Stromal cell of bone marrow (primary cell): ENCODE measurements at regions not wholly inside any gene's neighbourhood (a gene's known extent, or its start where the extent isn't known, plus 50 kb on each side); places are given as distances from the start of the nearest gene placed in this dataset.
"Not testable (repeated sequence)": the region's sequence is repeated elsewhere in the genome, so short reads cannot be mapped to it uniquely, and the experiment has no call there.

Source experiments
- DNase-seq: peaks from one replicate; pipeline ENCODE4 v3.0.0-alpha.2; 2012; ENCODE audit warnings: low read depth

- no peak for DNase-seq
Measured at GRCh38 chr17:59494757-59495368, 70.5 kb upstream of the DHX40 start.

- no peak for DNase-seq
Measured at GRCh38 chr17:59496178-59496577, 69.2 kb upstream of the DHX40 start.

DNA sequence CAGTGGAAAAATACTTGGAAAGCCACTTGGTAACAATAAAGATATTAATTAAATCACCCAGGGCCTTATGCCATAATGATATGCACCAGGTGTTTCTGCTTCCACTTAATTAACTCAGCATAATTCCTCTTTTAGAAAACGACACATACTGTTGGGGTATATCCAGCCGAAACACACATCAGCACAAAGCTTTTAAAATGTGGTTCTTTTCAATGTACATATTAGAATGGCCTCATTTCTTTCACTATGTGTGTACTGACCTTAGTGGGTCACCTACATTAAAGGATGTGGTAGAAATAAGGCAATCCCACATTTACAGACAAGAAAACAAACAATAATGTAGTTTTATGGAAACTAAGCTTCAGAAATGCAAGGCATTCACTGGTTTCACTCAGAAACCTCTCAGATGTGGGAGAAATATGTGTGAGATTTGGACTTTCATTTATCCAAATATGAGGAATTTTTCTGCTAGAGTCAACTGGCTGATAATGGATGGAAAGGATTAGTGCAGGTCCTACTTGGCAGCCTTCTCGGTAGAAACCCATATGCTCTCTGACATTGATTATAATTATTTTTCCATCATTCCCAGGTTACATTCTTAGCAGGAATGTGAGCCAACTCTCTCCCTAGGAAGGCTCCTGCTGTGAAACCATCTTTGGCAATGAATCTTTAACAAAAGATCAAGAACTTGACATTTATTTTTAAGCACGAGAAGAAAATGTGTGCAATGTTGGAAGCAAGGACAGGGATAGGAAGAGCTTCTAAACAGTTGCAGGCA lies 66.7 kb upstream of the DHX40 start:
- DNase-seq: no peak

DNA sequence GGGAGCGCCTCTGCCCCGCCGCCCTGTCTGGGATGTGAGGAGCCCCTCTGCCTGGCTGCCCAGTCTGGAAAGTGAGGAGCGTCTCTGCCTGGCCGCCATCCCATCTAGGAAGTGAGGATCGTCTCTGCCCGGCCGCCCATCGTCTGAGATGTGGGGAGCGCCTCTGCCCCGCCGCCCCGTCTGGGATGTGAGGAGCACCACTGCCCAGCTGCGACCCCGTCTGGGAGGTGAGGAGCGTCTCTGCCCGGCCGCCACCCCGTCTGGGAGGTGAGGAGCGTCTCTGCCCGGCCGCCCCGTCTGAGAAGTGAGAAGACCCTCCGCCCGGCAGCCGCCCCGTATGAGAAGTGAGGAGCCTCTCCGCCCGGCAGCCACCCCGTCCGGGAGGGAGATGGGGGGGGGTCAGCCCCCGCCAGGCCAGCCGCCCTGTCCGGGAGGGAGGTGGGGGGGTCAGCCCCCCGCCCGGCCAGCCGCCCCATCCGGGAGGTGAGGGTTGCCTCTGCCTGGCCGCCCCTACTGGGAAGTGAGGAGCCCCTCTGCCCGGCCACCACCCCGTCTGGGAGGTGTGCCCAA lies 65.2 kb upstream of the DHX40 start:
- not testable (repeated sequence) for DNase-seq

GRCh38 chr17:59501690-59502089 lies 63.7 kb upstream of the DHX40 start:
- no peak for DNase-seq

GRCh38 chr17:59502800-59503199 lies 62.6 kb upstream of the DHX40 start:
- no peak for DNase-seq

DNA sequence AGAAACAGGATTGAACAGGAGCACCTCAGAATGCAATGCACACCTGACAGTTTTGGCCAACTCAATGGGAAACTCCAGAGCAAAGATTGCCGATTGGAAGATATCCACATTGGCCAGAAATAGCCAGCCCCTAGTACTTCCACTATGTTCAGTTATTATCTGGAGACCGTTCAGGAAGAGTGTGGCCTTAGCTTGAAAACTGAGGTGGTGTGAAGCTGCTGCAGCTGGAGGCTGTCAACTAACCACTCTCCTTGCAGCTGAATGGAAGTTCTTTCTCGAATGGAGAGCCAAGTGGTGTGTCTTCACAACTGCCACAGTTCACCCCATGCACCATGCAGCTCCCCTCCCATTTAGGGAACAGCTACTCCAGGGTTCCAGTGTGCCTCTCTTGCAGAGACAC lies 61.9 kb upstream of the DHX40 start:
- no peak for DNase-seq

DNA sequence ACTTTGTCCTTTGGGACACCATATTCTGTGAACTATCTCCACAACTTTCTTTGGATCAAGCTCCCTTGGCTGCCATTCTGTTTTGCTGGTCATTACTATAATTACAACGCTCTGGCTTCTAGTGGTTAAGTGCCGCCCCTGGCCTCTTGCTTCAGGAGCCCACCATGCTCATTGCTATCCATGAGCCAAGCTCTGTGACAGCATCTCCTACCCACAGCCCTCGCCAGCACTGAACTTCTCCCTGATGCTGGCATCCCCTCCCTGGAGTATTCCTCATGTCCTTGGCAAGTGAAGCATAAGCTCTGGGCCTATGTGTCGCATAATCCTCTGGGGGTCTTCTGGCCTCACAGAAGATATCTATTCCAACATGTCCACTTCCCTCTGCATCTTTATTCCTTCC lies 60.6 kb upstream of the DHX40 start:
- DNase-seq: no peak

DNA sequence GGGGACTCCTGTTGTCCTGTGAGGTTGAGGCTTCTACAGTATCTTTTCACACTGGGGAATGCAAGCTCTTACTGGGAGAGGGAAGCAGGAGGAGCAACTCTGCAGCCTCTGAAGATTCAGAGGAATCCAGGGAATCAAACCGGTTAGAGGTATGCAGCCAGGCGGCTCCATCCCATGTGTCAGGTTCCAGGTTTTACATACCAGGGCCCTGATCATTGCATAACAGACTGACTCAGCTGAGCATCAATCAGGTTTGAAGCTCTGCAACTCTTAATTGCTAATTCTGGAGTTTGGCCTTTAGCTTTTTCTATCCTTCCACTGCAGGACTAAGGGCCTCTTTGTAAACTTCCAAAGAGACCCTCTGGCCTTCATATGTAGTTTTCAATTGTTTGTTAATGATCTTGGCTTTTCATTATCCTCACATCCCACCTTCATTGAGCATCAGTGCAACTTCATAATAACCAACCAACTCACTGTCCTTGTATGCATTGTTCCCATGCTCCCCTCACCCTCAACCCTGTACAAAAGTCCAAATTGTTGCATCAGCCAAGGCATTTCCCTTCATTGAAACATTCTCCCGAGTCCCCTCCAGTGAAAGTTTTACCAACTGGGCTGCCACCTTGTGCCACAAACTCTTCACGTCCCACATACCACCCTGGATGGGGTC lies 59.7 kb upstream of the DHX40 start:
- DNase-seq: no peak

GRCh38 chr17:59506894-59507726 lies 58.3 kb upstream of the DHX40 start:
- peak; percentile 75 for DNase-seq

GRCh38 chr17:59508999-59509625 lies 56.3 kb upstream of the DHX40 start:
- DNase-seq: no peak

DNA sequence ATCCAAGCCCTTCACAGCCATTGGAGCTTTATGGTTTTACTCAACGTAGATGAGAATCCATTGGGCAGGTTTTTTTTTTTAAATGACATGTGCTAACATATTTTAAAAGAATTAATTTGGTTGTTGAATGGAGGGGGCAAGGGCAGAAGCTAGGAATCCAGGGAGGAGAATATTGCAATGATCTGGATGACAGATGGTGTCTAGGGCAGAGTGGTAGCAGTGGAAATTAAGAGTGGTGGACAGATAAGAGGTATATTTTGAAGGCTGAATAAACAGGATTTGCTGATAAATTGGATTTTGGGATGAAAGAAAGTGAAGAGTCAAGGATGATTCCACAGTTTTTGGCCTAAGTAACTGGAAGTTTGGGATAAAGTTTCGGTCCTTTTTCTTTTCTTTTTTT lies 54.8 kb upstream of the DHX40 start:
- no peak for DNase-seq

GRCh38 chr17:59511726-59512125 lies 53.7 kb upstream of the DHX40 start:
- DNase-seq: no peak

GRCh38 chr17:59512844-59513385 lies 52.5 kb upstream of the DHX40 start:
- no peak for DNase-seq

- DNase-seq: peak; percentile 27
Measured at GRCh38 chr17:59513934-59514841, 51.2 kb upstream of the DHX40 start.
